ENCODE measurements at regions not wholly inside any gene's neighbourhood (a gene's known extent, or its start where the extent isn't known, plus 50 kb on each side); places are given as distances from the start of the nearest gene placed in this dataset.
A peak's percentile ranks its signal among the peaks of the same experiment; 100 is the strongest.

DNA sequence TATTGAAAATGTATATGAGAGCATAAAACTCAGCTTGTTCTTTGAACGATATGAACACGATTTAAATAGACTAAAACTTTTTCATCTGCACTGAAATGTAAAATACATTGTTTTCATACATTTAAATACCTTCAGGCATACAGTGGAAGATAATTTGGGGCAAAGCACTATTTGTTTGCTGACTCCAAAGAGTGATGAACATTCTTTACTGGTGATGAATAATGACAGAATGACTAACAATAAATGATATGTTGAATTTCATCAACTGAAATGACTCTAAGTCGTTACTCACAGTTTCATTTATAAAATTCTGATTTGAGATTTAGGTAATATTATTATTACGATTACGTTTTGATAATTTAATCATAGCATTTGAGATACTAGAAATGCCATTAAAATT is 1160.1 kb downstream of the NLGN4X start:
- no peak for ATAC-seq (ENCODE audit: low FRiP score)
- no peak for DNase-seq (ENCODE audit: low spot score)
- TF ChIP-seq, protein P1, sequence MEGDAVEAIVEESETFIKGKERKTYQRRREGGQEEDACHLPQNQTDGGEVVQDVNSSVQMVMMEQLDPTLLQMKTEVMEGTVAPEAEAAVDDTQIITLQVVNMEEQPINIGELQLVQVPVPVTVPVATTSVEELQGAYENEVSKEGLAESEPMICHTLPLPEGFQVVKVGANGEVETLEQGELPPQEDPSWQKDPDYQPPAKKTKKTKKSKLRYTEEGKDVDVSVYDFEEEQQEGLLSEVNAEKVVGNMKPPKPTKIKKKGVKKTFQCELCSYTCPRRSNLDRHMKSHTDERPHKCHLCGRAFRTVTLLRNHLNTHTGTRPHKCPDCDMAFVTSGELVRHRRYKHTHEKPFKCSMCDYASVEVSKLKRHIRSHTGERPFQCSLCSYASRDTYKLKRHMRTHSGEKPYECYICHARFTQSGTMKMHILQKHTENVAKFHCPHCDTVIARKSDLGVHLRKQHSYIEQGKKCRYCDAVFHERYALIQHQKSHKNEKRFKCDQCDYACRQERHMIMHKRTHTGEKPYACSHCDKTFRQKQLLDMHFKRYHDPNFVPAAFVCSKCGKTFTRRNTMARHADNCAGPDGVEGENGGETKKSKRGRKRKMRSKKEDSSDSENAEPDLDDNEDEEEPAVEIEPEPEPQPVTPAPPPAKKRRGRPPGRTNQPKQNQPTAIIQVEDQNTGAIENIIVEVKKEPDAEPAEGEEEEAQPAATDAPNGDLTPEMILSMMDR (IDR thresholded peaks at IDR 0.05) = no peak

DNA sequence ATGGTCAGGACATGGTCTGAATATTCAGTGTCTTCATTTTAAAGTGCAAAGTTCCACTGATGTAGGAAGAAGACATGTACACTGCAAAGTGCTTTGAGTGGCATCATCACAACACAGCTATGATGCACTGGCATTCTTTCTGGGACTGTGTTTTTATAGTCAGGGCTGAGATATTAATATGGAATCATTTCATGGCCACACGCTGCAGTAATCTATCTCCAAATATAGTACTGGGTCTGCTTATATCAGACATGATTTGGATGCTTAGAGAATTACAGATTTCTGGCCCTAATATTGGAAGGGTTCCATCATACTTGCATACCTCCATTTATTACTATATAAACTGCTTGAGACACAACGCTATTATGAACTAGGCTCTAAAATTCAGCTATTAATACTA is 1170.9 kb downstream of the NLGN4X start:
- TF ChIP-seq, protein P1 (IDR thresholded peaks at IDR 0.05) = no peak
- no peak for DNase-seq (ENCODE audit: low spot score)
- no peak for ATAC-seq (ENCODE audit: low FRiP score)

DNA sequence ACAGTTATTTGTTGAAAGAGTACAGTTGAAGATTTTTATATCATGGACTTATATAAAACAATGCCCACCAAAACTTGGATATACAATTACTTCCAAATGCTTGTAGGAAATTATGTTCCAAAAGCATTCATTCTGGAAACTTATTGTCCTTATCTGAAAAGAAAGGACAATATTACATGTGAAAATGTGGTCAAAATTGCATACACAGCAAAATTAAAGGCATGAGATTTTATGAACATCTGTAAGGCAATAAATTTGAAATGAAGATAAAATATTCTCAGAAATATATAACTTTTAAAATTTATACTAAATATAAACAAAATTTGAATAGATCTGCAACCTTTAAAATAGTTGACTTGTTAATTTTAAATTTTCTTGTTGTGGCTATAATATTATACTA is 1173.8 kb downstream of the NLGN4X start:
- DNase-seq (ENCODE audit: low spot score) (no peak), ATAC-seq (ENCODE audit: low FRiP score) (no peak)
- TF ChIP-seq, protein P1 (IDR thresholded peaks at IDR 0.05) = no peak

DNA sequence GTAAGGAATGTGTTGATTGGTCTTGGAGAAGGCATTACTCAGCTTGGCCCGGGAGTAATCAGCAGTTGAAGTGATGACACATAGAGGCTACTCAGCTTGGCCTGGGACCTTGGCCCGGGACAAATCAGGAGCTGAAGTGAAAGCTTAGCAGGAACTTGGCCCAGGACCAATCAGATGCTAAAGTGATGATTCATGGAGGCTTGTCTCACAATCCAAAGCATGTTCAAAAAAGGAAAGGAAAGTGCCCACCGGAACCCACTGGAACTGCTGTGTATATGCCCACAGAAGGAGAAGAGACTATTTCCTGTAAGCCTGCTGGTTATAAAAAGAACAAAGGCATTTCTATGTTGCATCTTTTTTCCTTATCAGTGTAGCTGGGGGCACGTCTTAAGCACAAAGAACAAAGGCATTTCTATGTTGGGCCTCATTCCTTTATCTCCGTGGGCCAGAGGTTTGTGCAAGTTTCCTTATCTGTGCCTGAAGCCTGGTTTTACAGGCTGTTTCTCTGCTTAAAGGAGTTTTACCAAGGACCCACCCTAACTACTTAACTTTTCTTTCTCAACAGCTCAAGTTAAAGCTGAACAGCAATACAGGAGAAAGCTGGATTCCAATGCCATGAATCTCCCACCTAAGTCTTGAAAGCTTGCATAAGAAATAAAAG is 1176.7 kb downstream of the NLGN4X start:
- TF ChIP-seq, protein P1 (IDR thresholded peaks at IDR 0.05) = no peak
- ATAC-seq (ENCODE audit: low FRiP score) (peak; percentile 91), DNase-seq (ENCODE audit: low spot score) (peak; percentile 23)

DNA sequence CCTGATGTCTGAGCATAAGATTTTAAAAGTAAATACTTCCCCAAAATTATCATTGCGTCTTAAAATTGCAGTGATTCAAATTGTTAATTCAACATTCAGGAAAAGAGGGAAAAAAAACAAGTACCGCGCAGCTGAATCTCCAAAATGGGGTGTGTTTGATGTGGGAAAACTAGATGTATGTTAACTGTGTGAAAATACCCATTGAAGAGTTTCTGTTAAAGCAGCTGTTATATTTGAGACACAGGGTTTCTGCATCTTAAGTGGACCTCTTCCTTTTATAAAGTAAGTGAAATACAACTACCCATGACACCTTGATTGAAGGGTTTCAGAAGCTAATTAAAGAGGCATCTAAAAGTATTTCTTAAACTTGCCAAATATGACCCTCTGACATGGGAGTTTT is 1186.1 kb downstream of the NLGN4X start:
- no peak for ATAC-seq (ENCODE audit: low FRiP score)
- TF ChIP-seq, protein P1 (IDR thresholded peaks at IDR 0.05) = no peak
- DNase-seq (ENCODE audit: low spot score) = no peak

DNA sequence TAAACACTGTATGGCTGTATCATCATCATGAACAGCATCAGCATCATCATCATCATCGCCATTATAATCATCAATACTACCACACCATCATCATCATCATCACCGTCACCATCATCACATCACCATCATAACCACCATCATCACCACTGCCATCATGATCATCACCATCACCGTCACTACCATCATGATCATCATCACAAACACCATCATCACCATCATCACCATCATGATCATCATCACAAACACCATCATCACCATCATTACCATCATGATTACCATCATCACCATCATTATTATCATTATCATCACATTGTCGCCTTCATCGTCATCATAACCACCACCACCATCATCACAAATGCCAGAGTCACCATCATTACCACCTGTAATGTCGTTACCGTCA is 1196.9 kb downstream of the NLGN4X start:
- ATAC-seq (ENCODE audit: low FRiP score) (no peak), DNase-seq (ENCODE audit: low spot score) (no peak)
- TF ChIP-seq, protein P1 (IDR thresholded peaks at IDR 0.05) = no peak

DNA sequence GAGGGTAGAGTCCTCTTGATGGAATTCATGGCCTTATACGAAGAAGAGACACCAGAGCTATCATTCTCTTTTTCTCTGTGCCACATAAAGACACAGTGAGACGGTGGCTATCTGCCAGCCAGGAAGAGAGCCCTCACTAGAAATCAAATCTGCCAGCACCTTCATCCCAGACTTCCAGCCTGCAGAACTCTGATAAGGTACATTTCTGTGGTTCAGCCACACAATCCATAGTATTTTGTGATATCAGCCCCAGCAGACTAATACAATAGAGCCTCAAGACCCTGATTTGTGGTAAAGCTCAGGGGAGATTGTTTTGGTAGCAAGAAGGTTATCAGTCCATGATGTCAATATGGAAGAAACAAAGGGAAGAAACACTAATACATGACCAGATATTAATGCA is 1213.2 kb downstream of the NLGN4X start:
- TF ChIP-seq, protein P1 (IDR thresholded peaks at IDR 0.05) = no peak
- no peak for DNase-seq (ENCODE audit: low spot score)
- ATAC-seq (ENCODE audit: low FRiP score) = no peak
